Body of pancreas (tissue), 4 donors: ENCODE measurements at regions not wholly inside any gene's neighbourhood (a gene's known extent, or its start where the extent isn't known, plus 50 kb on each side); places are given as distances from the start of the nearest gene placed in this dataset.

Experiments
- ATAC-seq: fragments of 150-250 bp; one replicate; pipeline ENCODE4 v1.9.1; 2016
- DNase-seq, 4 donors: peaks; one replicate each; pipeline ENCODE4 v3.0.0-alpha.2; 2019
- H3K27ac ChIP-seq, 4 donors: fragments of 200-600 bp; sonication (generic); 1 replicate in 3 of 4; 2 replicates in 1 of 4; pipeline versions ENCODE4 v1.5.1 to v1.6.1; 2016 to 2019; ENCODE audit warnings: mild to moderate bottlenecking in 1 of 4, mixed read lengths in 1 of 4, moderate library complexity in 1 of 4
- H3K27me3 ChIP-seq, 2 donors: fragments of 200-600 bp; sonication (generic); one replicate each; pipeline ENCODE4 v1.6.0; 2016; ENCODE audit warnings: mild to moderate bottlenecking in 1 of 2
- H3K36me3 ChIP-seq, 2 donors: fragments of 200-600 bp; sonication (generic); replicated peaks in 1 of 2; 2 replicates each; pipeline ENCODE4 v1.5.1; 2016; ENCODE audit warnings: low read depth in 2 of 2; ENCODE audit not compliant: insufficient read depth in 1 of 2
- H3K4me1 ChIP-seq: fragments of 200-600 bp; sonication (generic); one replicate; pipeline ENCODE4 v1.6.0; 2016
- H3K4me3 ChIP-seq, 2 donors: fragments of 200-600 bp; sonication (generic); 1 replicate in 1 of 2; 2 replicates in 1 of 2; pipeline ENCODE4 v1.5.1; 2016 to 2019
- H3K9me3 ChIP-seq, 3 donors: fragments of 200-600 bp; sonication (generic); 1 replicate in 2 of 3; 2 replicates in 1 of 3; pipeline ENCODE4 v1.5.1; 2016
- POLR2A ChIP-seq, 3 donors: fragments of 450-650 bp; IDR thresholded peaks; one replicate each; pipeline ENCODE4 v1.6.1; 2016; ENCODE audit warnings: antibody characterized with exemption in 3 of 3, mild to moderate bottlenecking in 2 of 3
- WGBS, 2 donors: methylation state at CpG; one replicate each; pipeline ENCODE4 v1.1.5; 2017; 5-methylcytosine and 5-hydroxymethylcytosine counted together
- intact Hi-C: fragments of 100-400 bp; cut with DNase I; formaldehyde crosslinking; loops from one replicate; pipeline ENCODE4 v1.15.1; 2023
- TF ChIP-seq, protein P1 (sequence below), 7 experiments: fragments of 450-650 bp in 4 of 7; fragments of 200-600 bp in 3 of 7; sonication (generic) in 3 of 7; IDR thresholded peaks; one replicate each; pipeline ENCODE4 v1.5.1; 2016 to 2019; ENCODE audit warnings: antibody characterized with exemption in 7 of 7

GRCh38 chr3:157999246-157999645 lies 107.0 kb downstream of the SHOX2 start:
- Histone ChIP-seq H3K27me3 (no peaks in the 10 kb centered on the region), H3K4me3 (no peak overlapping the region), H3K36me3 (no peaks in the 10 kb centered on the region), H3K27ac (no peak overlapping the region), H3K4me1 (no peaks in the 10 kb centered on the region), H3K9me3 (no peaks in the 10 kb centered on the region)
- DNase-seq (no peak), ATAC-seq (no peak)
- intact Hi-C loops: no loop called here
- 48 to 69% methylated on average over 5 of the region's 5 CpGs for WGBS, 2 donors
- TF ChIP-seq POLR2A (IDR thresholded peaks at IDR 0.05): no peak
- TF ChIP-seq, protein P1, sequence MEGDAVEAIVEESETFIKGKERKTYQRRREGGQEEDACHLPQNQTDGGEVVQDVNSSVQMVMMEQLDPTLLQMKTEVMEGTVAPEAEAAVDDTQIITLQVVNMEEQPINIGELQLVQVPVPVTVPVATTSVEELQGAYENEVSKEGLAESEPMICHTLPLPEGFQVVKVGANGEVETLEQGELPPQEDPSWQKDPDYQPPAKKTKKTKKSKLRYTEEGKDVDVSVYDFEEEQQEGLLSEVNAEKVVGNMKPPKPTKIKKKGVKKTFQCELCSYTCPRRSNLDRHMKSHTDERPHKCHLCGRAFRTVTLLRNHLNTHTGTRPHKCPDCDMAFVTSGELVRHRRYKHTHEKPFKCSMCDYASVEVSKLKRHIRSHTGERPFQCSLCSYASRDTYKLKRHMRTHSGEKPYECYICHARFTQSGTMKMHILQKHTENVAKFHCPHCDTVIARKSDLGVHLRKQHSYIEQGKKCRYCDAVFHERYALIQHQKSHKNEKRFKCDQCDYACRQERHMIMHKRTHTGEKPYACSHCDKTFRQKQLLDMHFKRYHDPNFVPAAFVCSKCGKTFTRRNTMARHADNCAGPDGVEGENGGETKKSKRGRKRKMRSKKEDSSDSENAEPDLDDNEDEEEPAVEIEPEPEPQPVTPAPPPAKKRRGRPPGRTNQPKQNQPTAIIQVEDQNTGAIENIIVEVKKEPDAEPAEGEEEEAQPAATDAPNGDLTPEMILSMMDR (IDR thresholded peaks at IDR 0.05): no peak

DNA sequence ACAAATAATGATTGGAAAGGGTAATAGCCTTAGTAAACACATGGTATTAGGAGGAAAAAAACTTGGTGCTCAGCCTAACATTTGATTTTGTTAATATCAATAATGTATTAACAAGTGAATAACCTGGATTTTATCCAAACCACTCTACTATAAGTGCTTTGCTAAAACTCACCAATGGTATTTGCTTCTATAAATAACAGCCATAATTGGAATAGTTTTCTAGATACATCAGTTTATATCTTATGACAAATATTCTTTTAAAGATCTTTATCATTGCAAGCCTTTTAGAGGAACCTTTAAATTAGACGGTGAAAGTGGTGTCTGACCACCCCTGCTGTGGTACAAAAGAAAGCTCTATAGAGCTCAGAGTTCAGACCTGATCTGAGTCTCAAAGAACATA lies 123.9 kb downstream of the SHOX2 start:
- Histone ChIP-seq H3K9me3 (no peaks in the 10 kb centered on the region), H3K4me3 (no peak overlapping the region), H3K27ac (no peak overlapping the region), H3K36me3 (no peaks in the 10 kb centered on the region), H3K4me1 (no peaks in the 10 kb centered on the region), H3K27me3 (no peaks in the 10 kb centered on the region)
- no peak for TF ChIP-seq POLR2A (IDR thresholded peaks at IDR 0.05)
- TF ChIP-seq, protein P1 (IDR thresholded peaks at IDR 0.05): no peak
- ATAC-seq: no peak
- DNase-seq: no peak
- 20 to 34% methylated on average over 1 of the region's 1 CpG for WGBS, 2 donors
- intact Hi-C loops: no loop called here

GRCh38 chr3:157981819-157982218 lies 124.4 kb downstream of the SHOX2 start:
- no peak for ATAC-seq
- TF ChIP-seq, protein P1 (IDR thresholded peaks at IDR 0.05): no peak
- TF ChIP-seq POLR2A (IDR thresholded peaks at IDR 0.05): no peak
- Histone ChIP-seq H3K9me3 (no peaks in the 10 kb centered on the region), H3K27me3 (no peaks in the 10 kb centered on the region), H3K4me3 (no peak overlapping the region), H3K4me1 (no peaks in the 10 kb centered on the region), H3K36me3 (no peaks in the 10 kb centered on the region), H3K27ac (no peak overlapping the region)
- intact Hi-C loops: no loop called here
- DNase-seq: no peak
- 28 to 30% methylated on average over 3 of the region's 3 CpGs for WGBS, 2 donors

- no peaks in the 10 kb centered on the region for H3K9me3 ChIP-seq
- H3K36me3 ChIP-seq: no peaks in the 10 kb centered on the region
- H3K27ac ChIP-seq: no peak overlapping the region
- no peak overlapping the region for H3K4me3 ChIP-seq
- no peaks in the 10 kb centered on the region for H3K4me1 ChIP-seq
- ATAC-seq (no peak), DNase-seq (no peak)
- intact Hi-C loops: no loop called here
- no peaks in the 10 kb centered on the region for H3K27me3 ChIP-seq
- TF ChIP-seq, protein P1 (IDR thresholded peaks at IDR 0.05): no peak
- TF ChIP-seq POLR2A (IDR thresholded peaks at IDR 0.05): no peak
- WGBS, 2 donors: 84 to 87% methylated on average over 1 of the region's 1 CpG
Measured at GRCh38 chr3:157979022-157979421, 127.2 kb downstream of the SHOX2 start.

GRCh38 chr3:157961665-157962064 lies 144.6 kb downstream of the SHOX2 start:
- TF ChIP-seq, protein P1 (IDR thresholded peaks at IDR 0.05): no peak
- TF ChIP-seq POLR2A (IDR thresholded peaks at IDR 0.05): no peak
- WGBS, 2 donors: 36 to 50% methylated on average over 2 of the region's 2 CpGs

More at GRCh38 chr3:157961665-157962064, 144.6 kb downstream of the SHOX2 start:
- Histone ChIP-seq H3K27me3 (no peaks in the 10 kb centered on the region), H3K36me3 (no peaks in the 10 kb centered on the region), H3K9me3 (no peaks in the 10 kb centered on the region), H3K27ac (no peak overlapping the region), H3K4me3 (no peak overlapping the region), H3K4me1 (no peaks in the 10 kb centered on the region)
- intact Hi-C loops: no loop called here
- no peak for ATAC-seq
- DNase-seq: no peak
